ENCODE measurements at regions not wholly inside any gene's neighbourhood (a gene's known extent, or its start where the extent isn't known, plus 50 kb on each side); places are given as distances from the start of the nearest gene placed in this dataset.

GRCh38 chr13:105608104-105608503 lies 927.4 kb downstream of the EFNB2 start:
- TF ChIP-seq ZBTB7A (IDR thresholded peaks at IDR 0.05; ENCODE audit: low read depth): no peak
- TF ChIP-seq EGR1 (IDR thresholded peaks at IDR 0.05): no peak
- no peak for TF ChIP-seq FOXM1 (IDR thresholded peaks at IDR 0.05; ENCODE audit: borderline replicate concordance, low read depth)
- no peak for TF ChIP-seq TEAD4 (IDR thresholded peaks at IDR 0.05)
- TF ChIP-seq REST (IDR thresholded peaks at IDR 0.05; ENCODE audit: low read depth): no peak
- TF ChIP-seq TCF12 (IDR thresholded peaks at IDR 0.05; ENCODE audit: low read depth): no peak
- no peak for TF ChIP-seq NFIC (IDR thresholded peaks at IDR 0.05)
- TF ChIP-seq, protein P1, sequence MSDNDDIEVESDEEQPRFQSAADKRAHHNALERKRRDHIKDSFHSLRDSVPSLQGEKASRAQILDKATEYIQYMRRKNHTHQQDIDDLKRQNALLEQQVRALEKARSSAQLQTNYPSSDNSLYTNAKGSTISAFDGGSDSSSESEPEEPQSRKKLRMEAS (IDR thresholded peaks at IDR 0.05): no peak
- TF ChIP-seq, protein P2, sequence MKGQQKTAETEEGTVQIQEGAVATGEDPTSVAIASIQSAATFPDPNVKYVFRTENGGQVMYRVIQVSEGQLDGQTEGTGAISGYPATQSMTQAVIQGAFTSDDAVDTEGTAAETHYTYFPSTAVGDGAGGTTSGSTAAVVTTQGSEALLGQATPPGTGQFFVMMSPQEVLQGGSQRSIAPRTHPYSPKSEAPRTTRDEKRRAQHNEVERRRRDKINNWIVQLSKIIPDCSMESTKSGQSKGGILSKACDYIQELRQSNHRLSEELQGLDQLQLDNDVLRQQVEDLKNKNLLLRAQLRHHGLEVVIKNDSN (IDR thresholded peaks at IDR 0.05): no peak
- no peak for TF ChIP-seq EP300 (IDR thresholded peaks at IDR 0.05; ENCODE audit: borderline replicate concordance)
- TF ChIP-seq CREB1 (IDR thresholded peaks at IDR 0.05; ENCODE audit: low read depth): no peak
- TF ChIP-seq YY1 (IDR thresholded peaks at IDR 0.05; ENCODE audit: low read depth): no peak
- TF ChIP-seq RAD21 (IDR thresholded peaks at IDR 0.05; ENCODE audit: low read depth): no peak
- no peak for TF ChIP-seq TAF1 (IDR thresholded peaks at IDR 0.05; ENCODE audit: low read depth)
- no peak for TF ChIP-seq CEBPB (IDR thresholded peaks at IDR 0.05)

GRCh38 chr13:105607426-105607825 lies 928.0 kb downstream of the EFNB2 start:
- TF ChIP-seq ZBTB7A (IDR thresholded peaks at IDR 0.05; ENCODE audit: low read depth) (no peak), EP300 (IDR thresholded peaks at IDR 0.05; ENCODE audit: borderline replicate concordance) (no peak), TEAD4 (IDR thresholded peaks at IDR 0.05) (no peak), YY1 (IDR thresholded peaks at IDR 0.05; ENCODE audit: low read depth) (no peak), TCF12 (IDR thresholded peaks at IDR 0.05; ENCODE audit: low read depth) (no peak), TAF1 (IDR thresholded peaks at IDR 0.05; ENCODE audit: low read depth) (no peak), CEBPB (IDR thresholded peaks at IDR 0.05) (no peak), EGR1 (IDR thresholded peaks at IDR 0.05) (no peak), NFIC (IDR thresholded peaks at IDR 0.05) (no peak), REST (IDR thresholded peaks at IDR 0.05; ENCODE audit: low read depth) (no peak), CREB1 (IDR thresholded peaks at IDR 0.05; ENCODE audit: low read depth) (no peak), FOXM1 (IDR thresholded peaks at IDR 0.05; ENCODE audit: borderline replicate concordance, low read depth) (no peak), RAD21 (IDR thresholded peaks at IDR 0.05; ENCODE audit: low read depth) (no peak)
- TF ChIP-seq, protein P1 (IDR thresholded peaks at IDR 0.05): no peak
- TF ChIP-seq, protein P2 (IDR thresholded peaks at IDR 0.05): no peak

DNA sequence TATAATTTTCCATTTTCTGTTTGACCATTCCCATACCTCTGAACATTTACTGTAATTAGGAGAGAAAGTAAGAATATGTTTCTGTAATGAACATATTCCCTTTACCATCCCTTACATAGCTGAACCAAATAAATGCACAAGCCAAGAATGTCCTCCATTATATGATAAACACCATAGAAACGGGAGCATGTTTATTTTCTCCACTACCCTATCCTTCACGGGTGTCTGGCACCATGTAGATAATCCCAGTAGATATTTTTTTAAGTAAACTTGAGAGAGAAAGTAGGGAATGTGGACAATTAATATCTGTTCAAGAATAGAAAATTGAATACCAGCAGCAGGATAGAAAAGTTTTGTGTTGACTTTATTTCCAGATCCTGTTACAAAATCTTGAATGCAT lies 928.4 kb downstream of the EFNB2 start:
- TF ChIP-seq RAD21 (IDR thresholded peaks at IDR 0.05; ENCODE audit: low read depth) (no peak), TCF12 (IDR thresholded peaks at IDR 0.05; ENCODE audit: low read depth) (no peak), FOXM1 (IDR thresholded peaks at IDR 0.05; ENCODE audit: borderline replicate concordance, low read depth) (no peak), CREB1 (IDR thresholded peaks at IDR 0.05; ENCODE audit: low read depth) (no peak), EP300 (IDR thresholded peaks at IDR 0.05; ENCODE audit: borderline replicate concordance) (no peak), TAF1 (IDR thresholded peaks at IDR 0.05; ENCODE audit: low read depth) (no peak), REST (IDR thresholded peaks at IDR 0.05; ENCODE audit: low read depth) (no peak)
- TF ChIP-seq, protein P2 (IDR thresholded peaks at IDR 0.05): no peak
- TF ChIP-seq, protein P1 (IDR thresholded peaks at IDR 0.05): no peak
